SK-N-SH (cell line): ENCODE measurements at regions not wholly inside any gene's neighbourhood (a gene's known extent, or its start where the extent isn't known, plus 50 kb on each side); places are given as distances from the start of the nearest gene placed in this dataset.

Source experiments
- CTCF ChIA-PET: fragments of 300-600, 350-600 bp; formaldehyde crosslinking; extraction: SDS; loops from one replicate; lab custom pipeline; 2021; lab: Yijun Ruan, JAX
- POLR2A ChIA-PET: fragments of 350-600 bp; sonication (Branson Sonifier 250); formaldehyde crosslinking; extraction: SDS; loops from one replicate; lab custom pipeline; 2020; ENCODE audit warnings: antibody characterized with exemption, inconsistent platforms; lab: Yijun Ruan, JAX
- DNase-seq: peaks from one replicate; pipeline ENCODE4 v3.0.0; 2012
- H2AFZ ChIP-seq: fragments of 200-600 bp; sonication (generic); 2 replicates; pipeline ENCODE4 v1.8.1; 2016; ENCODE audit warnings: antibody characterized with exemption, mild to moderate bottlenecking, low read depth
- H3F3A ChIP-seq: fragments of 200-600 bp; sonication (generic); replicated peaks from 2 replicates; pipeline ENCODE3; 2016; ENCODE audit warnings: antibody characterized with exemption, mild to moderate bottlenecking; ENCODE audit not compliant: insufficient read depth
- H3K27ac ChIP-seq, 2 experiments: fragments of 200-500 bp in 1 of 2; fragments of 200-600 bp in 1 of 2; sonication (Bioruptor generic) in 1 of 2; sonication (generic), shearing (Covaris generic) in 1 of 2; 2 replicates each; pipeline versions ENCODE4 v1.5.1 to v1.6.1; 2014 to 2016; ENCODE audit warnings: low read depth in 2 of 2, inconsistent platforms in 1 of 2, low read length in 1 of 2, mild to moderate bottlenecking in 1 of 2, mixed read lengths in 1 of 2
- H3K27me3 ChIP-seq: fragments of 200-600 bp; sonication (generic), shearing (Covaris generic); 2 replicates; pipeline ENCODE4 v1.6.1; 2016; ENCODE audit warnings: mixed run types; ENCODE audit not compliant: insufficient read depth
- H3K36me3 ChIP-seq, 2 experiments: fragments of 200-500 bp in 1 of 2; fragments of 200-600 bp in 1 of 2; sonication (Bioruptor generic) in 1 of 2; sonication (generic) in 1 of 2; replicated peaks in 1 of 2; 2 replicates each; pipeline versions ENCODE3 to v1.5.1; 2014 to 2016; ENCODE audit warnings: low read length in 1 of 2, mild to moderate bottlenecking in 1 of 2; ENCODE audit not compliant: insufficient read depth in 2 of 2, control insufficient read depth in 1 of 2
- H3K4me1 ChIP-seq, 2 experiments: fragments of 200-500 bp in 1 of 2; fragments of 200-600 bp in 1 of 2; sonication (Bioruptor generic) in 1 of 2; sonication (generic), shearing (Covaris generic) in 1 of 2; 2 replicates each; pipeline versions ENCODE4 v1.5.1 to v1.6.1; 2014 to 2016; ENCODE audit warnings: low read depth in 1 of 2, low read length in 1 of 2, mixed run types in 1 of 2; ENCODE audit not compliant: insufficient read depth in 2 of 2, control insufficient read depth in 1 of 2
- H3K4me2 ChIP-seq: fragments of 200-600 bp; sonication (generic), shearing (Covaris generic); 2 replicates; pipeline ENCODE4 v1.6.1; 2017; ENCODE audit warnings: mixed run types
- H3K4me3 ChIP-seq, 2 experiments: fragments of 200-500 bp in 1 of 2; fragments of 200-600 bp in 1 of 2; sonication (Bioruptor generic) in 1 of 2; sonication (generic), shearing (Covaris generic) in 1 of 2; 2 replicates each; pipeline versions ENCODE4 v1.5.1 to v1.8.1; 2014 to 2016; ENCODE audit warnings: low read depth in 2 of 2, inconsistent platforms in 1 of 2, low read length in 1 of 2, mild to moderate bottlenecking in 1 of 2, mixed read lengths in 1 of 2, moderate library complexity in 1 of 2
- H3K79me2 ChIP-seq: fragments of 200-600 bp; sonication (generic); 2 replicates; pipeline ENCODE4 v1.8.1; 2017; ENCODE audit warnings: mild to moderate bottlenecking; ENCODE audit not compliant: insufficient read depth
- H3K9ac ChIP-seq: fragments of 200-600 bp; sonication (generic); 2 replicates; pipeline ENCODE4 v1.6.1; 2017; ENCODE audit warnings: mixed run types
- H3K9me2 ChIP-seq: fragments of 200-600 bp; sonication (generic); 2 replicates; pipeline ENCODE4 v1.6.1; 2017; ENCODE audit warnings: mixed run types
- H3K9me3 ChIP-seq: fragments of 200-600 bp; sonication (generic); 2 replicates; pipeline ENCODE4 v1.6.1; 2017; ENCODE audit warnings: mixed run types, mild to moderate bottlenecking, moderate library complexity
- H4K20me1 ChIP-seq: fragments of 200-600 bp; sonication (generic); 2 replicates; pipeline ENCODE4 v1.6.1; 2017; ENCODE audit warnings: mild to moderate bottlenecking, mixed run types; ENCODE audit not compliant: insufficient read depth
- CHD2 ChIP-seq: fragments of 150-350 bp; IDR thresholded peaks from 2 replicates; pipeline ENCODE4 v1.6.1; 2018; ENCODE audit warnings: low read length; ENCODE audit not compliant: partially characterized antibody
- ELF1 ChIP-seq: IDR thresholded peaks from 2 replicates; pipeline ENCODE4 v1.4.0; 2012
- EP300 ChIP-seq, 2 experiments: IDR thresholded peaks; 2 replicates each; pipeline versions ENCODE4 v1.4.0 to v1.6.1; 2012; ENCODE audit warnings: borderline replicate concordance in 1 of 2, low read depth in 1 of 2, low read length in 1 of 2
- EZH2phosphoT487 ChIP-seq: fragments of 200-600 bp; sonication (generic); IDR thresholded peaks from 2 replicates; pipeline ENCODE4 v1.6.1; 2017; ENCODE audit warnings: low read depth, mixed run types, mild to moderate bottlenecking, antibody characterized with exemption, moderate library complexity, borderline replicate concordance
- FOSL2 ChIP-seq: IDR thresholded peaks from 2 replicates; pipeline ENCODE4 v1.4.0; 2012; ENCODE audit warnings: low read depth, mild to moderate bottlenecking, moderate library complexity, borderline replicate concordance
- GABPA ChIP-seq: IDR thresholded peaks from 2 replicates; pipeline ENCODE4 v1.4.0; 2012; ENCODE audit warnings: low read depth, mild to moderate bottlenecking
- JUND ChIP-seq: IDR thresholded peaks from 2 replicates; pipeline ENCODE4 v1.4.0; 2012
- NRF1 ChIP-seq: IDR thresholded peaks from 2 replicates; pipeline ENCODE4 v1.6.1; 2012; ENCODE audit warnings: low read depth, mild to moderate bottlenecking, low read length
- RAD21 ChIP-seq: IDR thresholded peaks from 2 replicates; pipeline ENCODE4 v1.6.1; 2012; ENCODE audit warnings: mild to moderate bottlenecking, low read length
- RCOR1 ChIP-seq: fragments of 150-350 bp; IDR thresholded peaks from 2 replicates; pipeline ENCODE4 v1.6.1; 2017; ENCODE audit warnings: antibody characterized with exemption, low read length
- RFX5 ChIP-seq: IDR thresholded peaks from 2 replicates; pipeline ENCODE4 v1.6.1; 2012; ENCODE audit warnings: mild to moderate bottlenecking, improper control_type of control experiment, low read length
- RXRA ChIP-seq: IDR thresholded peaks from 2 replicates; pipeline ENCODE4 v1.4.0; 2012; ENCODE audit warnings: low read depth, mild to moderate bottlenecking, borderline replicate concordance
- SMC3 ChIP-seq: IDR thresholded peaks from 2 replicates; pipeline ENCODE4 v1.6.1; 2012; ENCODE audit warnings: low read depth, low read length, improper control_type of control experiment
- TCF12 ChIP-seq: IDR thresholded peaks from 2 replicates; pipeline ENCODE4 v1.4.0; 2012
- TEAD4 ChIP-seq: IDR thresholded peaks from 2 replicates; pipeline ENCODE4 v1.4.0; 2012; ENCODE audit warnings: mild to moderate bottlenecking, borderline replicate concordance; ENCODE audit not compliant: insufficient read depth
- WGBS: methylation state at CpG from one replicate; pipeline ENCODE4 v1.1.6; 2017; ENCODE audit warnings: low lambda C conversion rate; 5-methylcytosine and 5-hydroxymethylcytosine counted together
- TF ChIP-seq, protein P1 (sequence below): fragments of 200-600 bp; sonication (generic); IDR thresholded peaks from 2 replicates; pipeline ENCODE4 v1.6.1; 2017; ENCODE audit warnings: antibody characterized with exemption, mild to moderate bottlenecking, moderate library complexity
- TF ChIP-seq, protein P2 (sequence below): IDR thresholded peaks from 2 replicates; pipeline ENCODE4; 2012
- TF ChIP-seq, protein P3 (sequence below): IDR thresholded peaks from 2 replicates; pipeline ENCODE4 v1.4.0; 2012; ENCODE audit warnings: low read depth, borderline replicate concordance
- TF ChIP-seq, protein P4 (sequence below): fragments of 150-350 bp; IDR thresholded peaks from 2 replicates; pipeline ENCODE4 v1.6.1; 2017; ENCODE audit warnings: antibody characterized with exemption, low read length, low read depth, borderline replicate concordance
- TF ChIP-seq, protein P5 (sequence below): IDR thresholded peaks from 2 replicates; pipeline ENCODE4 v1.6.1; 2012; ENCODE audit warnings: mild to moderate bottlenecking, low read depth, low read length, moderate library complexity

DNA sequence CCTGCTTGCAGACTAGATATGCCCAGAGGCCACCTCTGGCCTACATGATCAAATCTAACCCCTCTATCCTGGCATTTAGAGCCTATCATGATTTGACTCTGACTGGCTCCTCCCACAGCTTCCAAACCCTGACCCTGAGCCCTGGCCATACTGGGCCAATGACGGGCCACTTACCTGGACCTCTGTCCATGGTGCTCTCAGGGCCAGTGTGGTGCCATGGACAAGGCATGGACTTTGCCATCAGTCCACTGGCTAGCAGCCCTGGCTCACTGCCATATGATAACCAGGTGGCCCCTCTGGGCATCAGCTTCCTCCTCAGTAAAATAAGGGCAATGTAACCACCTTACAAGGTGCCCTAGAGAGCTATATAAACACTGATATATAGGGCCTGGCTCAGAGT lies 713.4 kb downstream of the PTPRU start:
- Histone ChIP-seq H3F3A (no peaks in the 10 kb centered on the region), H3K4me2 (no peak overlapping the region), H2AFZ (no peak overlapping the region), H3K27me3 (no peaks in the 10 kb centered on the region; the same call in 1 of the 2 replicates), H3K9me3 (no peaks in the 10 kb centered on the region), H3K9me2 (no peaks in the 10 kb centered on the region), H3K36me3 (no peaks in the 10 kb centered on the region), H3K4me3 (no peak overlapping the region), H3K79me2 (no peaks in the 10 kb centered on the region), H3K27ac (no peak overlapping the region), H3K9ac (no peak overlapping the region), H3K4me1 (peaks cover 0 to 3% of the 10 kb centered on the region in 2 experiments; a peak in 1 of 4 replicates), H4K20me1 (no peaks in the 10 kb centered on the region)
- TF ChIP-seq EZH2phosphoT487 (no peak), RFX5 (no peak), SMC3 (no peak), RCOR1 (no peak), TEAD4 (no peak), ELF1 (no peak), RAD21 (no peak), RXRA (no peak), JUND (no peak), TCF12 (no peak), GABPA (no peak), EP300 (IDR thresholded peaks at IDR 0.05; ENCODE audit: borderline replicate concordance in 1 of 2, low read depth in 1 of 2, low read length in 1 of 2) (no peak), CHD2 (no peak), FOSL2 (no peak), NRF1 (no peak)
- TF ChIP-seq, protein P1, sequence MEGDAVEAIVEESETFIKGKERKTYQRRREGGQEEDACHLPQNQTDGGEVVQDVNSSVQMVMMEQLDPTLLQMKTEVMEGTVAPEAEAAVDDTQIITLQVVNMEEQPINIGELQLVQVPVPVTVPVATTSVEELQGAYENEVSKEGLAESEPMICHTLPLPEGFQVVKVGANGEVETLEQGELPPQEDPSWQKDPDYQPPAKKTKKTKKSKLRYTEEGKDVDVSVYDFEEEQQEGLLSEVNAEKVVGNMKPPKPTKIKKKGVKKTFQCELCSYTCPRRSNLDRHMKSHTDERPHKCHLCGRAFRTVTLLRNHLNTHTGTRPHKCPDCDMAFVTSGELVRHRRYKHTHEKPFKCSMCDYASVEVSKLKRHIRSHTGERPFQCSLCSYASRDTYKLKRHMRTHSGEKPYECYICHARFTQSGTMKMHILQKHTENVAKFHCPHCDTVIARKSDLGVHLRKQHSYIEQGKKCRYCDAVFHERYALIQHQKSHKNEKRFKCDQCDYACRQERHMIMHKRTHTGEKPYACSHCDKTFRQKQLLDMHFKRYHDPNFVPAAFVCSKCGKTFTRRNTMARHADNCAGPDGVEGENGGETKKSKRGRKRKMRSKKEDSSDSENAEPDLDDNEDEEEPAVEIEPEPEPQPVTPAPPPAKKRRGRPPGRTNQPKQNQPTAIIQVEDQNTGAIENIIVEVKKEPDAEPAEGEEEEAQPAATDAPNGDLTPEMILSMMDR: no peak
- TF ChIP-seq, protein P2, sequence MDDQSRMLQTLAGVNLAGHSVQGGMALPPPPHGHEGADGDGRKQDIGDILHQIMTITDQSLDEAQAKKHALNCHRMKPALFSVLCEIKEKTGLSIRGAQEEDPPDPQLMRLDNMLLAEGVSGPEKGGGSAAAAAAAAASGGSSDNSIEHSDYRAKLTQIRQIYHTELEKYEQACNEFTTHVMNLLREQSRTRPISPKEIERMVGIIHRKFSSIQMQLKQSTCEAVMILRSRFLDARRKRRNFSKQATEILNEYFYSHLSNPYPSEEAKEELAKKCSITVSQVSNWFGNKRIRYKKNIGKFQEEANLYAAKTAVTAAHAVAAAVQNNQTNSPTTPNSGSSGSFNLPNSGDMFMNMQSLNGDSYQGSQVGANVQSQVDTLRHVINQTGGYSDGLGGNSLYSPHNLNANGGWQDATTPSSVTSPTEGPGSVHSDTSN: no peak
- TF ChIP-seq, protein P3, sequence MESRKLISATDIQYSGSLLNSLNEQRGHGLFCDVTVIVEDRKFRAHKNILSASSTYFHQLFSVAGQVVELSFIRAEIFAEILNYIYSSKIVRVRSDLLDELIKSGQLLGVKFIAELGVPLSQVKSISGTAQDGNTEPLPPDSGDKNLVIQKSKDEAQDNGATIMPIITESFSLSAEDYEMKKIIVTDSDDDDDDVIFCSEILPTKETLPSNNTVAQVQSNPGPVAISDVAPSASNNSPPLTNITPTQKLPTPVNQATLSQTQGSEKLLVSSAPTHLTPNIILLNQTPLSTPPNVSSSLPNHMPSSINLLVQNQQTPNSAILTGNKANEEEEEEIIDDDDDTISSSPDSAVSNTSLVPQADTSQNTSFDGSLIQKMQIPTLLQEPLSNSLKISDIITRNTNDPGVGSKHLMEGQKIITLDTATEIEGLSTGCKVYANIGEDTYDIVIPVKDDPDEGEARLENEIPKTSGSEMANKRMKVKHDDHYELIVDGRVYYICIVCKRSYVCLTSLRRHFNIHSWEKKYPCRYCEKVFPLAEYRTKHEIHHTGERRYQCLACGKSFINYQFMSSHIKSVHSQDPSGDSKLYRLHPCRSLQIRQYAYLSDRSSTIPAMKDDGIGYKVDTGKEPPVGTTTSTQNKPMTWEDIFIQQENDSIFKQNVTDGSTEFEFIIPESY: no peak
- TF ChIP-seq, protein P4, sequence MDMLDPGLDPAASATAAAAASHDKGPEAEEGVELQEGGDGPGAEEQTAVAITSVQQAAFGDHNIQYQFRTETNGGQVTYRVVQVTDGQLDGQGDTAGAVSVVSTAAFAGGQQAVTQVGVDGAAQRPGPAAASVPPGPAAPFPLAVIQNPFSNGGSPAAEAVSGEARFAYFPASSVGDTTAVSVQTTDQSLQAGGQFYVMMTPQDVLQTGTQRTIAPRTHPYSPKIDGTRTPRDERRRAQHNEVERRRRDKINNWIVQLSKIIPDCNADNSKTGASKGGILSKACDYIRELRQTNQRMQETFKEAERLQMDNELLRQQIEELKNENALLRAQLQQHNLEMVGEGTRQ: no peak
- TF ChIP-seq, protein P5, sequence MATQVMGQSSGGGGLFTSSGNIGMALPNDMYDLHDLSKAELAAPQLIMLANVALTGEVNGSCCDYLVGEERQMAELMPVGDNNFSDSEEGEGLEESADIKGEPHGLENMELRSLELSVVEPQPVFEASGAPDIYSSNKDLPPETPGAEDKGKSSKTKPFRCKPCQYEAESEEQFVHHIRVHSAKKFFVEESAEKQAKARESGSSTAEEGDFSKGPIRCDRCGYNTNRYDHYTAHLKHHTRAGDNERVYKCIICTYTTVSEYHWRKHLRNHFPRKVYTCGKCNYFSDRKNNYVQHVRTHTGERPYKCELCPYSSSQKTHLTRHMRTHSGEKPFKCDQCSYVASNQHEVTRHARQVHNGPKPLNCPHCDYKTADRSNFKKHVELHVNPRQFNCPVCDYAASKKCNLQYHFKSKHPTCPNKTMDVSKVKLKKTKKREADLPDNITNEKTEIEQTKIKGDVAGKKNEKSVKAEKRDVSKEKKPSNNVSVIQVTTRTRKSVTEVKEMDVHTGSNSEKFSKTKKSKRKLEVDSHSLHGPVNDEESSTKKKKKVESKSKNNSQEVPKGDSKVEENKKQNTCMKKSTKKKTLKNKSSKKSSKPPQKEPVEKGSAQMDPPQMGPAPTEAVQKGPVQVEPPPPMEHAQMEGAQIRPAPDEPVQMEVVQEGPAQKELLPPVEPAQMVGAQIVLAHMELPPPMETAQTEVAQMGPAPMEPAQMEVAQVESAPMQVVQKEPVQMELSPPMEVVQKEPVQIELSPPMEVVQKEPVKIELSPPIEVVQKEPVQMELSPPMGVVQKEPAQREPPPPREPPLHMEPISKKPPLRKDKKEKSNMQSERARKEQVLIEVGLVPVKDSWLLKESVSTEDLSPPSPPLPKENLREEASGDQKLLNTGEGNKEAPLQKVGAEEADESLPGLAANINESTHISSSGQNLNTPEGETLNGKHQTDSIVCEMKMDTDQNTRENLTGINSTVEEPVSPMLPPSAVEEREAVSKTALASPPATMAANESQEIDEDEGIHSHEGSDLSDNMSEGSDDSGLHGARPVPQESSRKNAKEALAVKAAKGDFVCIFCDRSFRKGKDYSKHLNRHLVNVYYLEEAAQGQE: no peak
- 67% methylated on average over 1 of the region's 1 CpG for WGBS
- ChIA-PET POLR2A (no interaction called here), CTCF (no interaction called here)
- no peak for DNase-seq
